ENCODE measurements at regions not wholly inside any gene's neighbourhood (a gene's known extent, or its start where the extent isn't known, plus 50 kb on each side); places are given as distances from the start of the nearest gene placed in this dataset.

DNA sequence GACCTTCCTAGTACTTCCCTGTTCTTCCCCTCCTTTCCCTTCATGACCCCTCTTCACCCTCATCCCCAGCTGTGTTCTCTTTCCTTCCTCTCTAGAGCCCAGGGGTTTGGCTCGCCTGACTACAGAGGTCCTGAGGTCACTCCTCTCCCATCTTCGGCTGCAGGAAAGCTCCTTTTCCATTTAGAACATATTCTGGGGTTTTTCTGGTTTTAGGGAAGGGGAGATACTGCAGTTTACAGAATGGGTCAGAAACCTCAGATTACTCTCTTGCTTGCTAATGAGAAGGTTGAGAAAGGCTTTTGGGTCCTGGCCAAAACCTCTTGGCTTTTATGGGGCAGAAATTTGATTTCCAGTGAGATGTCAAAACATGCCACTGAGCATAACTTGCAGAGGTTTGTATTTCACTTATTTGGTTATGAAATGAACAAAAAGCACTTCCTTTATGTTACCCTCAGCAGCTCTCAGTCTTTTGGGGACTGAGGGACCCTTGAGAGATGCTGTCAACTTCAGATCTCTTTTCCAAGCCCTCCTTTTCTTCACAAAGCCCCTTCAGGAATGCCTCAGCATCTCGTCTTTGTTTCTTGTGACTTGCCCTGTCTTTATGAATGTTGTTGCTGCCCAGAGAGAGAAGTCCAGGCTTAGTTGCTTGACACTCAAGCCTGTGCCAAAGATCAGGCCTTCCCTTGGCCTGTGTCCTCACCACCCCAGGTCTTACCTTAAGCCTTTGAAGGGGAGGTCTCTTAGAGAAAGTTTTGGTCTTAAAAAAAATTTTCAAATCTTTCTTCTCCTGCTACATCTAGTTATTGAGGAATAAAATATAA lies 121.7 kb upstream of the TPM1 start:
- TF ChIP-seq, protein P1, sequence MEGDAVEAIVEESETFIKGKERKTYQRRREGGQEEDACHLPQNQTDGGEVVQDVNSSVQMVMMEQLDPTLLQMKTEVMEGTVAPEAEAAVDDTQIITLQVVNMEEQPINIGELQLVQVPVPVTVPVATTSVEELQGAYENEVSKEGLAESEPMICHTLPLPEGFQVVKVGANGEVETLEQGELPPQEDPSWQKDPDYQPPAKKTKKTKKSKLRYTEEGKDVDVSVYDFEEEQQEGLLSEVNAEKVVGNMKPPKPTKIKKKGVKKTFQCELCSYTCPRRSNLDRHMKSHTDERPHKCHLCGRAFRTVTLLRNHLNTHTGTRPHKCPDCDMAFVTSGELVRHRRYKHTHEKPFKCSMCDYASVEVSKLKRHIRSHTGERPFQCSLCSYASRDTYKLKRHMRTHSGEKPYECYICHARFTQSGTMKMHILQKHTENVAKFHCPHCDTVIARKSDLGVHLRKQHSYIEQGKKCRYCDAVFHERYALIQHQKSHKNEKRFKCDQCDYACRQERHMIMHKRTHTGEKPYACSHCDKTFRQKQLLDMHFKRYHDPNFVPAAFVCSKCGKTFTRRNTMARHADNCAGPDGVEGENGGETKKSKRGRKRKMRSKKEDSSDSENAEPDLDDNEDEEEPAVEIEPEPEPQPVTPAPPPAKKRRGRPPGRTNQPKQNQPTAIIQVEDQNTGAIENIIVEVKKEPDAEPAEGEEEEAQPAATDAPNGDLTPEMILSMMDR (IDR thresholded peaks at IDR 0.05; ENCODE audit: low read depth, low read length) = no peak
- no peak for TF ChIP-seq EZH2phosphoT487 (IDR thresholded peaks at IDR 0.05; ENCODE audit: low read depth)

All from OCI-LY3 (cell line).